ENCODE measurements at regions not wholly inside any gene's neighbourhood (a gene's known extent, or its start where the extent isn't known, plus 50 kb on each side); places are given as distances from the start of the nearest gene placed in this dataset.

DNA sequence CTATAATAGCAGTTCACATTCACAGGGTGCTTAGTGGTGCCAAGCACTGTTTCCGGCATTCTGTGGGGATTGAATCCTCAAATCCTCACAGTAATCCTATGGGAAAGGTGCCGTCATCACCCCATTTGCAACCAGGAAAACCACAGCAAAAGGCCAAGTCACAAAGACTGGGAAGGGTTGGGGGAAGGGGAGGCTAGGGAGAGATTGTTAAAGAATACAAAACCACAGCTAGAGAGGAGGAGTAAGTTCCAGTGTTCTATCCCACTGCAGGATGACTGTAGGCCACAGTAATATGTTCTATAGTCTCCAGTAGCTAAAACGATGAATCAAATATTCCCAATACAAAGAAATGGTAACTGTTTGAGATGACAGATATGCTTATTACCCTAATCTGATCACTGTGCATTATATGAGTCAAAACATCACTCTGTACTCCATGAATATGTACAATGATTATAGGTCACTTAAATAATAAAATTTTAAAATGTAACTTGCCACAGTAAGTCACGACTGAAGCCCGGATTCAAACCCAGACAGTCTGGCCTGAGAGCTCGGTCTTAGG is 256.8 kb downstream of the TOMM20 start (continued):
- TF ChIP-seq, protein P1, sequence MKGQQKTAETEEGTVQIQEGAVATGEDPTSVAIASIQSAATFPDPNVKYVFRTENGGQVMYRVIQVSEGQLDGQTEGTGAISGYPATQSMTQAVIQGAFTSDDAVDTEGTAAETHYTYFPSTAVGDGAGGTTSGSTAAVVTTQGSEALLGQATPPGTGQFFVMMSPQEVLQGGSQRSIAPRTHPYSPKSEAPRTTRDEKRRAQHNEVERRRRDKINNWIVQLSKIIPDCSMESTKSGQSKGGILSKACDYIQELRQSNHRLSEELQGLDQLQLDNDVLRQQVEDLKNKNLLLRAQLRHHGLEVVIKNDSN (IDR thresholded peaks at IDR 0.05; ENCODE audit: borderline replicate concordance, low read depth) = no peak
- TF ChIP-seq NFIC (IDR thresholded peaks at IDR 0.05; ENCODE audit: borderline replicate concordance) = no peak
- no peak for TF ChIP-seq GABPA (IDR thresholded peaks at IDR 0.05; ENCODE audit: low read depth)
- TF ChIP-seq NRF1 (IDR thresholded peaks at IDR 0.05; ENCODE audit: low read depth, low read length) = no peak
- TF ChIP-seq MXI1 (IDR thresholded peaks at IDR 0.05; ENCODE audit: low read depth, low read length) = no peak

DNA sequence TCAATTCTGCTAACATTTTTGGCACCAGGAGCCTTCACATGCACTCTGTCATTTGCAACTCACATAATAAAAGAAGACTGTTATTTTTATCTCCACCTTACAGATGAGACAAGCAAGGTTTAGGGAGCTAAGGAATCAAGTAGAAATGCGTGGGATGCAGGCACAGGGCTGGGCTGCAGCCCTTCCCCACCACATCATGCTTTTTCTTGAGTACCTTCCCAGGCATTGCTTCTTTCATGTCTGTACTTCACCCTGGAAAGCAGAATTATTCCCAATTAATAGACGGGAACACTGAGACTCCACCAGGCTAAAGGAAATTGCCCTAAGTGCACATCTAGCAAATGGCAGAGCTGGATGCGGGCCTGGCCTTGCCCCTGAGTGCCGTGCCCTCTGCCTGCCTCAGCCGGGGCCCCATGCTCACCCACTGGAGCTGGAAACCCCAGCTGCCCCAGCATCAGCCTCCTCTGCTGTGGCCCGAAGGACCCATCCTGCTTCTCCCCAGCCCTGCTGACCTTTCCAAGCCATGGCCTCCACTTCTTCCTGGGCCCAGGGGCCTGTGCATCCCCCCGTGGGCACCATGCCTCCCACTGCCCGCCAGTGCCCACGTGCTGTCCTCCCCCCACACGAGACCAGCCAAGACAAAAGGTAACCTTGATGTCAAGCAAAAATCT is 257.5 kb downstream of the TOMM20 start:
- Histone ChIP-seq H3K4me1 (ENCODE audit: control insufficient read depth in 1 of 2, insufficient read depth in 2 of 2, low read depth in 1 of 2, low read length in 1 of 2) (peaks cover 0 to 6% of the 10 kb centered on the region in 2 experiments; a peak in 1 of 4 replicates), H3K9me2 (no peaks in the 10 kb centered on the region), H3K9ac (no peak overlapping the region), H3K27me3 (ENCODE audit: insufficient read depth) (no peaks in the 10 kb centered on the region), H3K27ac (ENCODE audit: low read depth in 2 of 2, low read length in 1 of 2) (no peak overlapping the region), H3K36me3 (replicated peaks in 1 of 2; ENCODE audit: control insufficient read depth in 1 of 2, insufficient read depth in 2 of 2, low read length in 1 of 2) (no peaks in the 10 kb centered on the region), H3K4me2 (no peak overlapping the region), H3F3A (replicated peaks; ENCODE audit: insufficient read depth) (no peaks in the 10 kb centered on the region), H3K9me3 (no peaks in the 10 kb centered on the region), H3K4me3 (ENCODE audit: low read depth in 2 of 2, low read length in 1 of 2) (no peak overlapping the region), H2AFZ (ENCODE audit: low read depth) (peak overlapping the region; percentile 42; the same call in 1 of the 2 replicates), H4K20me1 (ENCODE audit: insufficient read depth) (no peaks in the 10 kb centered on the region), H3K79me2 (ENCODE audit: insufficient read depth) (no peaks in the 10 kb centered on the region)
- 95% methylated on average over 6 of the region's 10 CpGs for WGBS (ENCODE audit: low lambda C conversion rate)
- TF ChIP-seq TCF12 (IDR thresholded peaks at IDR 0.05) (no peak), NRF1 (IDR thresholded peaks at IDR 0.05; ENCODE audit: low read depth, low read length) (no peak), FOSL2 (IDR thresholded peaks at IDR 0.05; ENCODE audit: borderline replicate concordance, low read depth) (no peak), EP300 (IDR thresholded peaks at IDR 0.05; ENCODE audit: borderline replicate concordance in 1 of 2, low read depth in 1 of 2, low read length in 1 of 2) (no peak), ELF1 (IDR thresholded peaks at IDR 0.05) (no peak), ZBTB33 (IDR thresholded peaks at IDR 0.05; ENCODE audit: borderline replicate concordance, low read depth) (no peak), POLR2AphosphoS5 (IDR thresholded peaks at IDR 0.05; ENCODE audit: low read depth, low read length) (no peak), MEF2A (IDR thresholded peaks at IDR 0.05; ENCODE audit: borderline replicate concordance, low read depth) (no peak), IRF3 (IDR thresholded peaks at IDR 0.05; ENCODE audit: low read depth, low read length) (no peak), SMC3 (IDR thresholded peaks at IDR 0.05; ENCODE audit: low read depth, low read length) (no peak), MXI1 (IDR thresholded peaks at IDR 0.05; ENCODE audit: low read depth, low read length) (no peak), TAF1 (IDR thresholded peaks at IDR 0.05; ENCODE audit: borderline replicate concordance, low read depth, low read length) (no peak), YY1 (IDR thresholded peaks at IDR 0.05; ENCODE audit: low read depth) (no peak), SIN3A (IDR thresholded peaks at IDR 0.05; ENCODE audit: borderline replicate concordance, low read depth, low read length) (no peak)
- DNase-seq = no peak
- POLR2A ChIA-PET = no interaction called here
- CTCF ChIA-PET = interaction anchor here (1.5 kb wide), 1 partner anchor 86 kb away, joined by 4 read pairs; no protein-coding TSS in a partner anchor

All from SK-N-SH (cell line).